Sigmoid colon (tissue), 6 donors: ENCODE measurements at regions not wholly inside any gene's neighbourhood (a gene's known extent, or its start where the extent isn't known, plus 50 kb on each side); places are given as distances from the start of the nearest gene placed in this dataset.

Source experiments
- DNase-seq: peaks from one replicate; pipeline ENCODE4 v3.0.0-alpha.2; 2019
- H3K27ac ChIP-seq, 4 donors: fragments of 200-600 bp; sonication (generic); one replicate each; pipeline ENCODE4 v1.5.1; 2016 to 2019; ENCODE audit warnings: mild to moderate bottlenecking in 1 of 4
- H3K27me3 ChIP-seq, 3 donors: fragments of 200-600 bp; sonication (generic); one replicate each; pipeline ENCODE4 v1.5.1; 2019; ENCODE audit warnings: mild to moderate bottlenecking in 1 of 3
- H3K36me3 ChIP-seq, 4 donors: fragments of 200-600 bp; sonication (generic); one replicate each; pipeline ENCODE4 v1.5.1; 2016 to 2019
- H3K4me1 ChIP-seq, 4 donors: fragments of 200-600 bp; sonication (generic); one replicate each; pipeline ENCODE4 v1.5.1; 2017 to 2019
- H3K4me3 ChIP-seq, 4 donors: fragments of 200-600 bp; sonication (generic); one replicate each; pipeline ENCODE4 v1.5.1; 2017 to 2019; ENCODE audit warnings: mild to moderate bottlenecking in 2 of 4, moderate library complexity in 1 of 4
- H3K9me3 ChIP-seq, 4 donors: fragments of 200-600 bp in 3 of 4; sonication (generic) in 3 of 4; one replicate each; pipeline versions ENCODE4 v1.5.1 to v1.6.1; 2013 to 2019
- CTCF ChIP-seq, 4 experiments: fragments of 450-650 bp in 3 of 4; fragments of 200-600 bp in 1 of 4; IDR thresholded peaks; one replicate each; pipeline ENCODE4 v1.5.1; 2016 to 2019; ENCODE audit warnings: antibody characterized with exemption in 4 of 4, mild to moderate bottlenecking in 3 of 4, moderate library complexity in 2 of 4
- EP300 ChIP-seq, 4 donors: sonication (generic); formaldehyde crosslinking; IDR thresholded peaks; one replicate each; pipeline ENCODE4 v1.6.1; 2017; ENCODE audit warnings: antibody characterized with exemption in 4 of 4
- POLR2A ChIP-seq, 2 donors: fragments of 450-650 bp; IDR thresholded peaks; one replicate each; pipeline ENCODE4 v1.6.1; 2016; ENCODE audit warnings: antibody characterized with exemption in 2 of 2, mild to moderate bottlenecking in 2 of 2, moderate library complexity in 2 of 2
- POLR2AphosphoS5 ChIP-seq, 4 donors: sonication (generic); formaldehyde crosslinking; IDR thresholded peaks; one replicate each; pipeline ENCODE4 v1.6.1; 2017; ENCODE audit warnings: antibody characterized with exemption in 4 of 4
- WGBS, 2 donors: extraction: QIAGEN DNeasy Blood & Tissue Kit; methylation state at CpG; one replicate each; pipeline ENCODE4 v1.1.7; 2013; 5-methylcytosine and 5-hydroxymethylcytosine counted together
- intact Hi-C: fragments of 100-400 bp; cut with DNase I; formaldehyde crosslinking; loops from one replicate; pipeline ENCODE4 v1.15.1; 2023
- donor health status: healthy with polysubstance abuse.
- donor health status: healthy.

DNA sequence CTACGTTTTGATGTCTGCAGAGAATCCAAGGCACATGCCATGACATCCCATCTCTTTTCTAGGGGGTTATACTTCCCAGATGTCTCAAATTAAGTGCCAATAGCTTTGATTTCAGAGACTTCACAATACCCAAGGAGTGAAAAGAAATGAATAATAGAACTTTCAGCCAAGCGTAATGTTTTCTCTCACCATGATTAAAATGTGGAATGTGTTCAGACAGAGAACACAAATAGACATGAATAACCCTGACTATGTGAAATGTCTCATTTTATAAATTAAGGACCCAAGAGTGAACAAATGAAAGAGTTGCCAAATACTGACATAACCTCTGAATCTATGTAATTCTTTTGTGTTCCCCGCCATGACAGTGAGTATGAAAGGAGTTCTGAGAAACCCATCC is 123.6 kb upstream of the GAP43 start:
- Histone ChIP-seq H3K27ac (no peak overlapping the region), H3K9me3 (no peaks in the 10 kb centered on the region), H3K4me3 (no peak overlapping the region), H3K27me3 (no peaks in the 10 kb centered on the region), H3K36me3 (no peaks in the 10 kb centered on the region), H3K4me1 (no peaks in the 10 kb centered on the region)
- TF ChIP-seq POLR2AphosphoS5 (IDR thresholded peaks at IDR 0.05), result no peak
- no peak for TF ChIP-seq CTCF (IDR thresholded peaks at IDR 0.05)
- TF ChIP-seq POLR2A (IDR thresholded peaks at IDR 0.05), result no peak
- no peak for TF ChIP-seq EP300 (IDR thresholded peaks at IDR 0.05)
- 86 to 91% methylated on average over 3 of the region's 3 CpGs for WGBS, 2 donors
- no peak for DNase-seq
- intact Hi-C loops, result no loop called here

DNA sequence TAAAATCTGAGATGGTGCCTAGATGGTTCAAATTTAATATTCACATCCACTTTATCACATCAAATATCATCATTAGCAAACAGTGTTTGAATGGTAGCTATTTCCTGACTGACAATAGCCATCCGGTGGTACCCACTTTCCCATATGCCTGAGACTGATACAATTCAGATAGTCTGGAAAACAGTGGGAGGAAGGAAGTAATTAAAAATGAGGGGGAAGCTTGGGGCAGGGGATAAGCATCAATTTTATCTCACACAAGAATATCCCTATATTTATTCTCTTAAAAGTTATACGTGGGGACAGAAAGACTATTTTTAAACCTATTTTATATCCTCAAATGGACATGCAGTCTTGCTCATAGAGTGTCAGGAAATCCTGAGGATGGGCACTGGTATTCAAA is 122.5 kb upstream of the GAP43 start:
- H3K9me3 ChIP-seq, result no peaks in the 10 kb centered on the region

GRCh38 chr3:115502128-115502527 is 121.2 kb upstream of the GAP43 start:
- Histone ChIP-seq H3K27me3 (no peaks in the 10 kb centered on the region), H3K27ac (no peak overlapping the region), H3K36me3 (no peaks in the 10 kb centered on the region), H3K4me1 (no peaks in the 10 kb centered on the region), H3K4me3 (no peak overlapping the region), H3K9me3 (no peaks in the 10 kb centered on the region)
- no peak for DNase-seq
- WGBS, 2 donors, result 78 to 87% methylated on average over 4 of the region's 4 CpGs
- intact Hi-C loops, result no loop called here
- TF ChIP-seq POLR2A (IDR thresholded peaks at IDR 0.05) (no peak), POLR2AphosphoS5 (IDR thresholded peaks at IDR 0.05) (no peak), CTCF (IDR thresholded peaks at IDR 0.05) (no peak), EP300 (IDR thresholded peaks at IDR 0.05) (no peak)

More for the DNA sequence above, 122.5 kb upstream of the GAP43 start:
- intact Hi-C loops, result no loop called here
- TF ChIP-seq POLR2A (IDR thresholded peaks at IDR 0.05) (no peak), POLR2AphosphoS5 (IDR thresholded peaks at IDR 0.05) (no peak), EP300 (IDR thresholded peaks at IDR 0.05) (no peak), CTCF (IDR thresholded peaks at IDR 0.05) (no peak)
- no peak for DNase-seq
- 35 to 69% methylated on average over 2 of the region's 2 CpGs for WGBS, 2 donors
- H3K36me3 ChIP-seq, result no peaks in the 10 kb centered on the region
- H3K27ac ChIP-seq, result no peak overlapping the region
- no peaks in the 10 kb centered on the region for H3K4me1 ChIP-seq
- H3K27me3 ChIP-seq, result no peaks in the 10 kb centered on the region
- H3K4me3 ChIP-seq, result no peak overlapping the region

DNA sequence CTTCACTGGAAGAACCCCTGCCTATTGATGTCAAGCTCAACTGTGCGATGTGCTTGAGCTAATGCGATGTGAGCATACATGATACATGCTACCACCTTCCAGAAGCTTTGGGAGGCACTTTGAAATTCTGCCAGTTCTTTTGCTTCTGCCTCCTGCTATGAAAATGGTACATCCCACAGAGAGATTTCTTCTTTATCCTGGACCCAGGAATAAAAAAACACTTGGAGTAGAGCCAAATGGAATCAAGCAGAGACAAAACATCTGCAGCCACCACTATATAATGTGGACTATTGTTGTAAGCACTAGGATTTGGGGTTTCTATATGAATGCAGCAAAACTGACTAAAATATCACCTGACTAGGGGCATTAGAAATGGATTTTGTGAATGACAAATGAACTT is 119.9 kb upstream of the GAP43 start:
- no peak overlapping the region for H3K4me3 ChIP-seq
- no peaks in the 10 kb centered on the region for H3K9me3 ChIP-seq
- no peak for DNase-seq
- H3K4me1 ChIP-seq, result no peaks in the 10 kb centered on the region
- intact Hi-C loops, result no loop called here
- H3K27ac ChIP-seq, result no peak overlapping the region
- H3K27me3 ChIP-seq, result no peaks in the 10 kb centered on the region
- TF ChIP-seq POLR2AphosphoS5 (IDR thresholded peaks at IDR 0.05) (no peak), EP300 (IDR thresholded peaks at IDR 0.05) (no peak), CTCF (IDR thresholded peaks at IDR 0.05) (no peak), POLR2A (IDR thresholded peaks at IDR 0.05) (no peak)
- WGBS, 2 donors, result 73 to 97% methylated on average over 2 of the region's 2 CpGs
- no peaks in the 10 kb centered on the region for H3K36me3 ChIP-seq

- DNase-seq, result no peak
- no peak overlapping the region for H3K27ac ChIP-seq
- no peaks in the 10 kb centered on the region for H3K27me3 ChIP-seq
- WGBS, 2 donors, result 58 to 80% methylated on average over 2 of the region's 2 CpGs
- H3K4me3 ChIP-seq, result no peak overlapping the region
- no peak for TF ChIP-seq POLR2A (IDR thresholded peaks at IDR 0.05)
- TF ChIP-seq POLR2AphosphoS5 (IDR thresholded peaks at IDR 0.05), result no peak
- no peak for TF ChIP-seq EP300 (IDR thresholded peaks at IDR 0.05)
- TF ChIP-seq CTCF (IDR thresholded peaks at IDR 0.05), result no peak
- H3K9me3 ChIP-seq, result no peaks in the 10 kb centered on the region
- H3K4me1 ChIP-seq, result peaks cover 0 to 12% (median 4%) of the 10 kb centered on the region in 4 donors
- H3K36me3 ChIP-seq, result no peaks in the 10 kb centered on the region
- intact Hi-C loops, result no loop called here
Measured at GRCh38 chr3:115508562-115508961, 114.7 kb upstream of the GAP43 start.
